Progenitor cell of endocrine pancreas (in vitro differentiated cells): ENCODE measurements at regions not wholly inside any gene's neighbourhood (a gene's known extent, or its start where the extent isn't known, plus 50 kb on each side); places are given as distances from the start of the nearest gene placed in this dataset.

Source experiments
- DNase-seq: peaks from one replicate; pipeline ENCODE4 v3.0.0; 2021; ENCODE audit warnings: low spot score; ENCODE audit not compliant: unreplicated experiment
- H3K27ac Mint-ChIP-seq: 2 replicates; pipeline ENCODE4 v1.8.0; 2021; ENCODE audit warnings: mild to moderate bottlenecking, moderate library complexity, mixed read lengths
- H3K27me3 Mint-ChIP-seq: 2 replicates; pipeline ENCODE4 v1.8.0; 2021; ENCODE audit warnings: mixed read lengths
- H3K36me3 Mint-ChIP-seq: 2 replicates; pipeline ENCODE4 v1.8.0; 2022; ENCODE audit warnings: mixed read lengths; ENCODE audit not compliant: insufficient read depth
- H3K4me1 Mint-ChIP-seq: 2 replicates; pipeline ENCODE4 v1.8.0; 2021; ENCODE audit warnings: low read depth, mixed read lengths
- H3K4me3 Mint-ChIP-seq: 2 replicates; pipeline ENCODE4 v1.8.0; 2021; ENCODE audit warnings: low read depth, mild to moderate bottlenecking, moderate library complexity, mixed read lengths
- H3K9me3 Mint-ChIP-seq: 2 replicates; pipeline ENCODE4 v1.8.0; 2021; ENCODE audit warnings: low read depth, mixed read lengths
- CTCF ChIP-seq: fragments of 200-600 bp; sonication (generic); IDR thresholded peaks from one replicate; pipeline ENCODE4 v1.5.0; 2021; ENCODE audit warnings: antibody characterized with exemption, mild to moderate bottlenecking; ENCODE audit not compliant: unreplicated experiment

- Mint-ChIP-seq H3K27ac (no peak overlapping the region), H3K36me3 (no peaks in the 10 kb centered on the region), H3K9me3 (no peaks in the 10 kb centered on the region), H3K4me1 (peaks cover 12% of the 10 kb centered on the region), H3K27me3 (peaks cover 4% of the 10 kb centered on the region), H3K4me3 (no peak overlapping the region)
- no peak for TF ChIP-seq CTCF
- DNase-seq = no peak
Observed at GRCh38 chr3:106261396-106261795, 392.6 kb upstream of the CBLB start.

- no peak for TF ChIP-seq CTCF
- no peak for DNase-seq
- peaks cover 4% of the 10 kb centered on the region for H3K27me3 Mint-ChIP-seq
- no peak overlapping the region for H3K4me3 Mint-ChIP-seq
- H3K4me1 Mint-ChIP-seq = peaks cover 12% of the 10 kb centered on the region
- no peaks in the 10 kb centered on the region for H3K9me3 Mint-ChIP-seq
- no peaks in the 10 kb centered on the region for H3K36me3 Mint-ChIP-seq
- no peak overlapping the region for H3K27ac Mint-ChIP-seq
Observed at GRCh38 chr3:106261915-106262683, 393.3 kb upstream of the CBLB start.

- TF ChIP-seq CTCF = no peak
- H3K36me3 Mint-ChIP-seq = no peaks in the 10 kb centered on the region
- no peak for DNase-seq
- H3K4me3 Mint-ChIP-seq = no peak overlapping the region
- no peak overlapping the region for H3K27ac Mint-ChIP-seq
- H3K9me3 Mint-ChIP-seq = no peaks in the 10 kb centered on the region
- H3K27me3 Mint-ChIP-seq = peaks cover 4% of the 10 kb centered on the region
- H3K4me1 Mint-ChIP-seq = peaks cover 12% of the 10 kb centered on the region
Observed at GRCh38 chr3:106263011-106263410, 394.2 kb upstream of the CBLB start.

- no peak for DNase-seq
- peaks cover 4% of the 10 kb centered on the region for H3K27me3 Mint-ChIP-seq
- no peaks in the 10 kb centered on the region for H3K36me3 Mint-ChIP-seq
- no peak overlapping the region for H3K4me3 Mint-ChIP-seq
- TF ChIP-seq CTCF = no peak
- H3K9me3 Mint-ChIP-seq = no peaks in the 10 kb centered on the region
- H3K27ac Mint-ChIP-seq = no peak overlapping the region
- H3K4me1 Mint-ChIP-seq = peaks cover 12% of the 10 kb centered on the region
Observed at GRCh38 chr3:106263546-106263945, 394.7 kb upstream of the CBLB start.

GRCh38 chr3:106265704-106266103, 396.9 kb upstream of the CBLB start:
- Mint-ChIP-seq H3K4me1 (peaks cover 12% of the 10 kb centered on the region), H3K36me3 (no peaks in the 10 kb centered on the region), H3K27ac (no peak overlapping the region), H3K27me3 (peaks cover 4% of the 10 kb centered on the region), H3K9me3 (no peaks in the 10 kb centered on the region), H3K4me3 (no peak overlapping the region)
- DNase-seq = no peak
- no peak for TF ChIP-seq CTCF
